WERI-Rb-1 (cell line): ENCODE measurements at regions not wholly inside any gene's neighbourhood (a gene's known extent, or its start where the extent isn't known, plus 50 kb on each side); places are given as distances from the start of the nearest gene placed in this dataset.

Experiments
- DNase-seq: peaks from one replicate; pipeline ENCODE4 v3.0.0-alpha.2; 2020
- H3K27ac ChIP-seq: fragments of 250-450 bp; sonication (Bioruptor Pico); 2 replicates; pipeline ENCODE4 v1.5.1; 2020; ENCODE audit warnings: mild to moderate bottlenecking, moderate library complexity
- H3K27me3 ChIP-seq: fragments of 250-450 bp; sonication (Bioruptor Pico); 2 replicates; pipeline ENCODE4 v1.5.1; 2021; ENCODE audit warnings: mild to moderate bottlenecking, low read depth, moderate library complexity; ENCODE audit not compliant: insufficient read depth, severe bottlenecking
- H3K36me3 ChIP-seq: fragments of 250-450 bp; sonication (Bioruptor Pico); 2 replicates; pipeline ENCODE4 v1.5.1; 2020; ENCODE audit warnings: mild to moderate bottlenecking, moderate library complexity
- H3K4me3 ChIP-seq: 2 replicates; pipeline ENCODE4 v1.5.1; 2011; ENCODE audit warnings: low read depth, mild to moderate bottlenecking, control low read depth, low read length
- H3K9me3 ChIP-seq: fragments of 250-450 bp; sonication (Bioruptor Pico); 2 replicates; pipeline ENCODE4 v1.5.1; 2021; ENCODE audit warnings: mild to moderate bottlenecking, moderate library complexity; ENCODE audit not compliant: severe bottlenecking
- CTCF ChIP-seq: IDR thresholded peaks from 2 replicates; pipeline ENCODE4 v1.5.1; 2011; ENCODE audit warnings: low read depth, mild to moderate bottlenecking, control low read depth, inconsistent platforms, low read length

- H3K9me3 ChIP-seq: no peaks in the 10 kb centered on the region
- H3K27ac ChIP-seq: no peak overlapping the region
- H3K4me3 ChIP-seq: no peak overlapping the region
- H3K36me3 ChIP-seq: no peaks in the 10 kb centered on the region
- H3K27me3 ChIP-seq: no peaks in the 10 kb centered on the region
- DNase-seq: no peak
- no peak for TF ChIP-seq CTCF
Observed at GRCh38 chr2:49772299-49772970, 618.1 kb upstream of the FSHR start.

- Histone ChIP-seq H3K9me3 (no peaks in the 10 kb centered on the region), H3K27me3 (no peaks in the 10 kb centered on the region), H3K36me3 (no peaks in the 10 kb centered on the region), H3K27ac (no peak overlapping the region), H3K4me3 (no peak overlapping the region)
- TF ChIP-seq CTCF: peak; percentile 98
- peak; percentile 81 for DNase-seq
Observed at GRCh38 chr2:49770919-49771318, 616.6 kb upstream of the FSHR start.

- no peak for TF ChIP-seq CTCF
- Histone ChIP-seq H3K36me3 (no peaks in the 10 kb centered on the region), H3K27ac (no peak overlapping the region), H3K4me3 (no peak overlapping the region), H3K9me3 (no peaks in the 10 kb centered on the region), H3K27me3 (no peaks in the 10 kb centered on the region)
- no peak for DNase-seq
Observed at GRCh38 chr2:49767316-49767715, 613.0 kb upstream of the FSHR start.

GRCh38 chr2:49755777-49756176, 601.5 kb upstream of the FSHR start:
- no peak for TF ChIP-seq CTCF
- Histone ChIP-seq H3K9me3 (no peaks in the 10 kb centered on the region), H3K27me3 (no peaks in the 10 kb centered on the region), H3K27ac (no peak overlapping the region), H3K4me3 (no peak overlapping the region), H3K36me3 (no peaks in the 10 kb centered on the region)
- no peak for DNase-seq

GRCh38 chr2:49754381-49754780, 600.1 kb upstream of the FSHR start:
- Histone ChIP-seq H3K27me3 (no peaks in the 10 kb centered on the region), H3K27ac (peak overlapping the region; percentile 61), H3K4me3 (no peak overlapping the region), H3K36me3 (no peaks in the 10 kb centered on the region), H3K9me3 (no peaks in the 10 kb centered on the region)
- TF ChIP-seq CTCF: no peak
- DNase-seq: no peak
